ENCODE measurements at regions not wholly inside any gene's neighbourhood (a gene's known extent, or its start where the extent isn't known, plus 50 kb on each side); places are given as distances from the start of the nearest gene placed in this dataset.

DNA sequence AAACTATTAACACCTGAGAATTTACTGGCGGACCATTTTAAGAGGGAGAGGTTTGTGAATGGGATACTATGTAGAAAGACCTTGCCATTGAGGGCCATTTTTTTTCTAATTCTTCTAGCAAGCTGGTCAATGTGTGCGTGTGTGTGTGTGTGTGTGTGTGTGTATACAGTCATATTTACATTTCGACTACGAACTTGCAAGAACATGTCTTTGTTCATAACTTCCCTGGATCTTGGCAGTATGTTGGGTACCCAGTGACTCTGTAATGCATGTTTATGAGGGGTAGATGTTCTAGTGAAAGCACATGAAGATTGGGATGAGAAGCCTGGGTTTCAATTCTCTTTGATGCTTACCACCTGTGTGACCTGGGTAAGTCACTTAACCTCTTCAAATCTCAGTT is 133.6 kb downstream of the UBE2E3 start:
- no peak for DNase-seq

DNA sequence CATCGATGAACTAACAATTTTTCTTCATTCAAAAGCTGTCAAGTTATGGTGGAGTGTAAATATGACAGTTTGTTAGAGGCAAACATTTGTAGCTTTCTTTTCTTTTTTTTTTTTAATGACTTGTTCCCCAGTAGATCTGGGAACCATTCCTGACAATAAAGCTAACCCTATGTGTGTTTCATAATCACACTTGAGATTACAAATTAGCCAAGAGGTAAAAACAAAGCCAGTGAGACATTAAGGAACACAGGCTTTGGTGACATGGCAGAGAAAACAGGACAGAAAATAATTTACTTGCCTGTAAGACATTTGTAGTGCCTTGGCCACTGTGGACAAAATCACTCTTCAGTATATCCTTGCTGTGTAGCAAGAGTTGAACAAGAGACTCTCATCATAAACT is 135.9 kb downstream of the UBE2E3 start:
- DNase-seq = no peak

DNA sequence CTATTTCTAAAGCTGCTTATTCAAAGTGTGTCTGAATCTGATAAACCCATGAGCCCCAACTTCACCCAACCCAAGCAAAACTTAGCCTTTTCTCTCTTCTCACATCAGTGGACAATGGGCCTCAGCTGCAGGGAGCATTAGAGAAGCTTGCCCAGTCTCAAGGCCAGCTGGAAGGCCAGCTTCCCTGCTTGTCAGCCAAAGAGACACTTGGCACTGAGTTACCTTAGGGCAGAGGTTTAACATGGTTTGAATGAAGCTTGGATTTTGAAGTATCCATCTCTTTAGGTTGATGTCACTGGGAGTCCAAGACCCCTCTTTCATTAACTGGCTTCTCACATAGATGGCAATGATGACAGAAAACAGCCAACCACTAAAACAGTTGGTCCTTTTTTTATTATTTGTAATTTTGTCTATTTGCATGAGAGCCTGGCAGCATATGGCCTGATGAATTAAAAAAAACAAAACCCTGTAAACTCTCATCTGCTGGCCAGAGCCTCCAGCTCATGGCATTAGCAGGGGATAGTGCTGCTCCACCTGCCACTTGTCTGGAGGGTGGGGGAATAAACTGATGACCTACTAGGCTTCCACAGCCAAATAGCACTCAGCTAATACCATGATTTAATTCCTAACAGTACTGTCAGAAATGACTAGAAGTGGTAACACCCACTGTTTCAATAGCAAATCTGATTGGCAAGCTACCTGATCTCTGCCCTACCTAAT is 137.0 kb downstream of the UBE2E3 start:
- DNase-seq = no peak

DNA sequence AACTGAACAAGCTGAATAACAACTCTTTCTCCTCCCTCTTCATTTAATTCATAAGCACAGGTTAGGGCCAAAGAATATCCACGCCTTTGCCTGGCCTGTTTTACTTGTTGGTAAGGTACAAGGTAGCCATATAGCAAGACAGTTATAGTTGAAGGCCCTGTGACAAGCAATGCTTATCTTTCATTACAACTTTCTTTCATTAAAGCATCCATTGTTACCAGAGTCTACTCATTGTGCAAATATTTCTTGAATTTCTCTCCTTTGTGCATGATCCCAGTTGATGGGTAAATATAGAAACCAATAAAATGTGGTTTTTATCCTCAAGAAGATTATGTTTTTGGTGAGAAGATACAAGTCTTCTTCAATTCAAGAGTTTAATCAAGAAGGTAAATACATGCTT is 140.2 kb downstream of the UBE2E3 start:
- DNase-seq = no peak

DNA sequence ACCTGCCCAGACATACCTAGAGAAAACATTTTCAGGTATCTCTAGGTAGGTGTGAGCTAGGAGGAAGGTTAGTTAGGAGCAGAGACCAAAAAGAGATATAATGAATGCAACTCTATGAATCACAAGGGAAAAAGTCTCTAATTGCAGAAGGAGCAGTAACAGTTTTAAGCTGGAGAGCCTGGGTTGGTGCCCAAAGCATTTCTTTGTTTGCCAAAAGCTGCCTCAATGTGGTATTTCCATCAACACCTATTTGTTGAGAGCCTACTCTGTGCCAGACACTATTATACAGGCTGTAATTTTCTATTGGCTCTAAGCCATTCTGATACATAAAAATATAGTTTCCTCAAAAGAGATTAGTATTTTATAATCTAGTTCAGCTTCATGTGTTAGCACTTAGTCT is 141.6 kb downstream of the UBE2E3 start:
- no peak for DNase-seq

DNA sequence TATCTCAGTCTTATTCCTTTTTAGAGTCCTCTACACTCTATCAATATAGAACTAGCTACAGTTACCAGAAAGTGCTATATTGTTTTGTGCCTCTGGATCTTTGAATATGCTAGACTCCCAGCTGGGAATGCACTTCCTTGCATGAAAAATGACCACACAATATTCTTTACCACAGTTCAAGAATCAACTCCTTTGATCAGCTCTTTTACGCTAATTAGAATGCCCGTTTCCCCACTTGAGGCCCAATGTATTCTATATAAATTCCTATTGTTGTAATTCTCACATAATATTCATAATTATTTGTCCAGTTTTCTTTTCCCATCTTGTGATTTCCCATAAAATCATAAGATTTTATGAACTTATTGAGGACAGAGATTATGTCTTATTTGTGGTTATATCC is 142.2 kb downstream of the UBE2E3 start:
- DNase-seq = no peak

DNA sequence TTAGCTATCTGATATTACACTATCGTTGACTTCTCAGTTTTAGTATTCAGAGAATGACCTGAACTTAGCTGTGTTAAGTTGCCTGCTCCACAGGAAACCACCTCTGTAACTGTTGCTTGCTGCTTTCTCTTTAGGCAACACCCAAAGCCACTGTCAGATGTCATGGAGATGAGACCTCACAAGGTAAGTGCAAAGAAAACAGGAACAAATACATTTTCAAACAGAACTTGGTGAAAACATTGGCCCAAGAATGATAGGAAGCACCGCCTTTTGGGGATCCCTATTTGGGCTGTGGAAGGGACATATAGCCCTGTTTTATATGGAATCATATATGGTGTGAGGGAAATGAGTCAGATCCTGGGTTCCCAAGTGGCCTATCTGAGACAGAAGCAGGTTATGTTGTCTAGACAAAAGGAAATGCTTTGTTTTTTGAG is 143.4 kb downstream of the UBE2E3 start:
- DNase-seq = peak; percentile 57 to 59

DNA sequence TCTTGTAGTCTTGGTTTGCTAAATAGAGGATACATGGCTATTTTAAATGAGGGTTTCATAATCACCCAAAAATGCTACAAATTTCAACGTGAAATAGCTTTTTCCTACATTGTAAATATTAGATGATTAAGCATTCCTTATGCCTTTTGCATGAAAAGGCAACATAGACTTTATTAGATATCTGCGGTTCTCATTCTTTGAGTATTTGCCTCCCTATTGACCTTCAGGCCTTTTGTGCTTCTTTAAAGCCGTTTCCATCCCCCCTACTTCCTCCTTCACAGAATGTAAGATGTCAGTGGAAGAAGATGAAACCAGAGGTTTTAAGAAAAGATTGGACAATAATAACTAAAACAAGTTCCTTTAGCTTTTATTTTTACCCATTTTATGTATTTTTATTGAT is 144.1 kb downstream of the UBE2E3 start:
- no peak for DNase-seq

DNA sequence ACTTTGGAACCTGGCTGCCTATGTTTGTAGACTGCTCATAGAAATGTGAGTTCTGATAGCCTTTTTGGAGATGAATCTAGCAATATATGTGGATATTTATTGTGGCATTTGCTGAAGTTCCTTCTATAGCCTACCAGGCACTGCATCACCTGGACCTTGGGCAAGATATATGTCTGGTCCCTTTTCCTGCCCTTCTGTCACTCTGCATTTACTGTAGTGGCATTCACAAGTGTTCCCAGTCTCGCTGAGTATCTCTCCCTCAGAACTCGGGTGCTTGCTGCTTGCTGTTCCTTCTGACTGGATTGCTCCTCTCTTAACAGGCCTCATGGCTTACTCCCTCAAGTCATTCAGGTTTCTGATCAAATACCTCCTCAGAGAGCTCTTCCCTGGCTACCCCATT is 145.0 kb downstream of the UBE2E3 start:
- no peak for DNase-seq

DNA sequence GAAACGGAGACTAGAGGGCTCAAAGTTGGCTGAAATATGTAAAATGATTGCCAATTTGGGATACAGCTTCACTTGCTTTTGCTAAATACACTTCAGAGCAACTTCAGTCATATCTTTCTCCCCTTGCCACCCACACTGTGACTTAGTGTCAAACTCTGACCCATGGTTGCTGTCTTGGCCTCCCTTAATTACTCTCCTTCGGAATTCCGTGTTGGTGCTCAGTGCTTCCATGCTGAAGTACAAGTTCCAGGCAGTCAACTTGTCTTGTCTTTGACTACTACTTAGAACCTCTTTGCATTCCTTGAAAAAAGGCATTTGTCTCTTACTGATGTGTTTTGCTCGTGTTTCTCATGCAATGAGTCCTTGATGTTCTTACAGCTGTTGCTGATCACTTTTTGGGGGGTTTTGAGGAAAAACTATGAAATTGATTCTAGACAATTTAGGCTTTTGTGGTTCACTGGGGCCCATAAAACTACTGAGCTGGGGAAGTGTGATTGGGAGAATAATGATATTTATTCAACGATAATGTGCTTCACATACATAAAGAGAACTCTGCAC is 146.0 kb downstream of the UBE2E3 start:
- DNase-seq = no peak

DNA sequence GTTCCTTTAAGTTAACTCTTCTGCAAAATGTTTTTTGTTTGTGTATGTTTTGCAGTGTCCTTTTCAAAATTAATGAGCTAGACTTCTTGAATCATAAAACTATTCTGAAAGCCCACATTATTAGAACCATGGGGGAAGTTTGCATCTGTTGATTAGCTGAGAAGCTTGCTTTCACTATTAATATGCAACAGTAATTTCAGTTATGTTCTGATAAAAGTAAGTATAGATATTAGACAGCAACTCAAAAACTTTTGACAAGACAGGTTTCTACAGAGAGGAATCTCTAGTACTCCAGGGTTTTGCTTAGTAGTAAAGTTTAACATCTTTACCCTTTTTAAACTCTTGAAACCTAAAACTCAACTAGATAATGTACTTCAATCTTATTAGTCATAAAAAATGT is 147.8 kb downstream of the UBE2E3 start:
- no peak for DNase-seq

DNA sequence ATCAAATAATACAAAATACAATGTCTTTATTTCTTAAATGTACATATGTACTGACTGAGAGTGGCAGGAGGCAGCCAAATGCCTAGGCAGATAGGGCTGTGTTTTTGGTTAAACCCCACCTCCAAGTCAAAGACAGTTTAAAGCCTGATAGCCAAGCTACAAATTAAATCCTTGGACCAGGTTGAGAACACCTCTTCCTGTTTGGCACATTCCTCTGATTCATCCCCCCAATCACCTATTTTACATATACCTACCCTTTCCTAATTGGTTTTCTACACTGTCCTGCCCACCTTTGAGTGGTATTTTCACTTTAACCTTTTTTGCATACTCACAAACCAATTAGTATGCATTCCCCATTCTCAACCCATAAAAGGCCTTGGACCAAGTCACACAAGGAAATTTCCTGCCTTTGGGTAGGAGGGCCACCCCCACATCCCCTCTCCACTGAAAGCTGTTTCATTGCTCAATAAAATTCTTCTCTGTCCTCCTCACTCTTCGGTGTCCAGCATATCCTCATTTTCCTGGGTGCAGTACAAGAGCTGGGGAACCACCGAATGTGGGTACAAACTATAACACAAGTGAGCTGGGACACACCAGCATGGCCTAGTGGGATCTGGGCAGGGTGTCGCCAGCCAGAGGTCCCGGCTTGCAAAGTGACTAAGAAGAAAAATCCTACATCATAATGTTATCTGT is 149.1 kb downstream of the UBE2E3 start:
- DNase-seq = no peak

DNA sequence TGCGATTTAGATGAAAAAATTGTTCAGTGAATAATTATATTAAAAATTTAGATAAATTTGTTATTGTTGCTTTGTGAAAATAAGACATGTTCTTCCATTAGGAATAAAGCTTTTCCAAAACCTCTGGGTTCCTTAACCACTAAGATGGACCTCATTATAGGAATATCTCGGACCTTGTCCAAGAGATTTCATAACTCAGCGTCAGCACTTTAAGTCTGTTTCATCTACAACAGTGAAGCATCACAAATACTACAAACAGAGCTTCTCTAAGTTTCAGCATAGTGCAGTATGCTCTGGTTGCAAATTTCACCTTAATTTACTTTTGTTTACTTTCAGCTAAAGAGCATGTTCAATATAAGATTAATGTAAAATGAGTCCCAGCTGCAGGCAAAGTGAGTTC is 150.3 kb downstream of the UBE2E3 start:
- DNase-seq = no peak

DNA sequence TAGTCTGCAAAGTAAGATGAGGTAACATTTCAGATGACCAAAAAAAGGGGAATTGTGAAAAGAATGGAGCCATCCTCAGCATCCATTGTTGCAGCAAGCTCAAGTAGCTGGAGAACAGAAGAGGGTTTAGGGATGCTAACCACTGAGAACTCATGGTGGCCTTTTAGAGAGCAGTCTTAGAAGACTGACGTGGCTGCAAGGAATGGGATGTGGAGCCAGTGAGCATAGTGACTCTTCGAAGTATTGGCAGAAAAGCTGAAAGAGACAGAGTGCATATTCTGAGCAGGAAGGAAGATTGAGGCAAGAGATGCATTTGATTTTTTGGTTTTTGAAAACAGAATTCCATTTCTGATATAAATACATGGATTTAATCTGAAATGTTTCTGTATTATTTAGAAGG is 151.2 kb downstream of the UBE2E3 start:
- no peak for DNase-seq

DNA sequence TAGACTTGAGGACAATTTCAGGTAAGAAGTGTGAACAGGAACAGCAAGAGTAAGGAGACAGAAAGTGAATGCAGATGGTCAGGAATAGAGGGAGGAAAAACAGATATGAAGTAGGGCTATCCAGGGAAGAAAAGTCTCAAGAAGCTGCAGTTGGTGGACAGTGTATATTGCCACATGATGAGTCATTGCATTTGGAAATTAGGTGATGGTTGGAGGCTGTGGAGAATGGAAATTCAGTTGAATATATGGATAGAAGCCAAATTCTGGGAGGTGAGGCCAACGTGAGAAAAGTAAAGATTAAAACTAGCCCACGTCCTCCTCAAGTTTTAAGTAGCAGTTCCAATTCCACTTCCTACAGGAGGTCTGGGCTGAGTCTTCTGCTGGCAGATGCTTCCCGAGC is 158.4 kb downstream of the UBE2E3 start:
- DNase-seq = no peak

DNA sequence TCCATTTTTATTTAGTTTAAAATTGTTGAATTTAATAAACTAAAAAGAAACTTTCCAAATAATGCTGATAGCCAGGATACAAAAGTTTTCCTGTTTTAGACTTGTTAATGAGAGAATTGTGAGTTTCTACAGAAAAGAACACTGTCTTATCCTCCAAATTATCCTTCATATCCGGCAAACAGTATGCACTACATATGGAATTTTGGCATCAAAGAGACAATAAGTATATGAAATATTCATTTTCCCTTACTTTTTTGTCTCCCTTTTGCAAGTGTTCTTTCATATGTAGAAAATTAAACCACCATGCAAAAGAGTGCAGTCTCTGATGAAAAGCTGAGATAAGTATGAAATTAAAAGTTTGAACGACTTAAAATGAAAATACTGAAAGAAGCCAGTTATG is 159.4 kb downstream of the UBE2E3 start:
- DNase-seq = no peak

DNA sequence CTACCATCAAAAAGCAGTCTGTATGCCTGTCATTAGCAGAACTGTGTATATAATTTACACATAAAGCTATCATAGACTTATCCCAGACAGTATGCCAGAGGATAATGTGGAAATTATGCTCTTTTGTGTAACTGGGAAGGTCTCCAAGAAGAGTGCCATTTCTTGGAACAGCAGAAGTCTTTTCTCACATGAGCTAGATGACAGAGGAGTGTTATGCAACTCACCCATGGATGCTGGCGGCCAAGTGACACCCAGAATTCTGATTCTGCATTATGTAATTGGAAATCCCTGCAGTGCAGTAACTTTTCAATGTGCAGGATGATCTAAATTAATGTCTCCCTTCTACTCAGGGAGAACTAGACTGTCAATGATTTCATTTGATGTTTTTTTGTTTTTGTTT is 160.0 kb downstream of the UBE2E3 start:
- DNase-seq = no peak

DNA sequence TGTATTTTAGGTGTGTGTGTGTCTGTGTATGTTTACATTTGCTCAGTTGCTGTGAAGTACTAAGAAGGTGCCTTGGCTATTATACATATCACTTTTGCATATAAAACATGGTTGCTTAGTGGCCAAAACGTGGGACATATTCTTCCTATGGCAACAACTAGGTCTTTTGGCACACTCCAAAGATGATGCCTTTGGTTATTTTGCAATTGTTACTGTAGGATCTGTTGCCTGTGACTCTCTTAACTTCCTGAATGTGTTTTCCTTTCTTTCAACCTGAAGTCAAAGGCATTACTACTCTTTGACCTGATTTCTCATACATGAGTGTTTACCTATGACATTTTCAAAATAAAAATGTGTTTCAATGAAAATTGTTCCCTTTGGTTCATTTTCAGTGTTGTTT is 160.5 kb downstream of the UBE2E3 start:
- no peak for DNase-seq

DNA sequence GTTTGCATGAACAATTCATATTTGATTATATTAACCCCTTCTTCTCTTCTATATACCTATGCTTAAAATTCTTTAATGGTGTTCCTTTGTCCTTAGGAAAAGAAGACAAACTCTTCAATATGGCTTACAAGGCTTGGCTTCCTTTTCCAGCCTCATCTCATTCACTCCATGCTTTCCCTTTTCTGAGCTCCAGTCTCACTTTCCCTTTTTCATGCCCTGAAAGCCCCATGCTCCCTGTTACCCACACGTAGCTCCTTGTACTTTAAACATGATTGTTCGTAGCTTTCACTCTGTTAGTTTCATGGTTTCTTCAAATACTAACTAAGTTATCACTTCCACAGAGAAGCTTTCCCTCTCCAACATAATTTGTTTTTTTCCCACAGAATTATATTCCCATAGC is 161.3 kb downstream of the UBE2E3 start:
- no peak for DNase-seq

DNA sequence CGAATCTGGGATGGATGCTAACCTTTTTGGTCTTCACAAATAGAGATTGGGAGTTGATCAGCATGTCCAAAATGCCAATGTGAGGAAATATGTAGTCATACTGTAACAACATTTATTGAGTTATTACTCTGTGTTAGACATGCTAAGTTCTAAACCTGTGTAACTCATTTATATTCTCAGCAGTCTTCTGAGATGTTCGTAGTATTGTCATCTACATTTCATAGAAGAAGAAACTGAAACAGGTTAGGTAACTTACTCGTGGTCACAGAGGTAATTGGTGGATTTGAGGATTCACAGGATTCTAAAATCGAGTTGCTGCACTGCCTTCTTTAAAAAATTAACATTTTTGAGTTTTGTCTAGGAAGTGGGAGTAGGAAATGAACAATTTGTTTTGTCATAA is 162.1 kb downstream of the UBE2E3 start:
- DNase-seq = no peak

DNA sequence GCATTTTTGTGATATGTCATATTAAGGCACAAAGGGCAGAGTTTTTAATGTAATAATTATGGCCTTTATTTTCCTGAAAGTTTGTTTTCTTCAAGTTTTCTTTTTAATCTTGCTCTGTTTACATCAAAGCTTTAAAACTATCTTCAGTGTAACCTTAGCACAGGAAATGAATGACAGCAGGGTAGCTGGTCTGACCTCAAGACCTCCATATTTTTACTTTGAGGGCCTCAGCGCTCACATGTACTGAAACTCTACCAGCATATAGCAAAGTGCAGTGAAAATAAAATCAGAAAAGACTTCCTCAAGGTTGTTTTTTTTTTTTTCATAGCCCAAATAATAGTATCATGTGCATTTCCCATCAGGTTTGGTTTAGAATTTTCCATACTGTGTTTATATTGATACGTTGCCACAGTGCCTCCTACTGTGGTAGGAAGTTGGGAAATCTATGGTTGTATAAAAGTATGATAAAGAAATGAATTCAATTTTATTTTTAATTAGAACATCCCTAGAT is 163.4 kb downstream of the UBE2E3 start:
- DNase-seq = no peak

DNA sequence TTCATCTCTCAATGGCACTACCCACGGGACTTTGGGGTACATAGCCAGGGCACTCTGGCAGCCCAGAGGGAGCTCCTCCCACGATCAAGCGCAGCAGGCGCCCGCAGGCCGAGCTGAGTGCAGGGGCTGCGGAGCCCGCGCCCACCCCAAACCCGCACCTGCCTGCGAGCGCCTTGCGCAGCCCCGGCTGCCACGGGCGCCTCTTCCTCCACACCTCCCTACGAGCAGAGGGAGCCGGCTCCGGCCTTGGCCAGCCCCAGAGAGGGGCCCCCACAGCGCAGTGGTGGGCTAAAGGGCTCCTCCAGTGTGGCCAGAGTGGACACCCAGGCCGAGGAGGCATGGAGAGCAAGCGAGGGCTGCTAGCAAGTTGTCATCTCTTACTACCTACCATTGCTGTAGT is 165.2 kb downstream of the UBE2E3 start:
- DNase-seq = no peak

DNA sequence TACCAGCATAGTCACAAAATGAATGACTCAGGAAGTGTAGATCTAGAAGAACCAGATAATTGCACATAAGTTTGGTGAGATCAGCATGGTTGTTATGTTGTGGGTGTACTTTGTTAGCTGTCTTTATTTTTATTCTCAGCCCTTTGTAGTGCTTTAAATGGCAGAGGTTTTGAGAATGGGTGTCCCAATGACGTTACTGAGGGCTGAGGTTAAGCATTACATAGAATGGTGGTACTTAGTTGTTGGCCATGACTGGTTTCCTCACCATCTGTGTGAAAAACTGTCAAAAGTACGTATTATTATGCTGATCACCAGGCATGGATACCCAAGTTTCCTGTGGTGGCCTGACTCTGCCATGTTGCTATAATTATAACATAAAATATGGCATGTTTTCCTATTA is 165.8 kb downstream of the UBE2E3 start:
- no peak for DNase-seq

DNA sequence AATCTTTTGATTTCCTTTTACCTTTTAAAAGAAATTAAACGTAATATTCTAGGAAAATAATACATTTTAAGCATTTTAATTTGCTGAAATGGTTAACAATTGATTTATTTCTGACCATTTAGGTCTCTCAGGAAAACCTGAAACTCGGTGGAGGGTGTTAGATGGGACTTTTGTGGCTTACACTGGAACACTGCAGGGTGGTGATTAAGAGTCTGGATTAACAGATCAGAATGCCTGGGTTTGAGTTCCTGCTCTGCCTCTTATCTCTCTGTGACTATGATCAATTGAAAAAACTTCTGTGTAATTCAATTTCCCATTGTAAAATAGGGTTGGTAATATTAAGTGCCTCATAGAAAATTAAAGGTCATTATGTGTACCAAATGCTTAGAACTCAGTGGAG is 168.7 kb downstream of the UBE2E3 start:
- no peak for DNase-seq
